Tibial artery (tissue), 4 donors: ENCODE measurements at regions not wholly inside any gene's neighbourhood (a gene's known extent, or its start where the extent isn't known, plus 50 kb on each side); places are given as distances from the start of the nearest gene placed in this dataset.
"Not testable (repeated sequence)": the region's sequence is repeated elsewhere in the genome, so short reads cannot be mapped to it uniquely, and the experiment has no call there.

ENCODE experiments used
- DNase-seq, 2 donors: peaks; one replicate each; pipeline ENCODE4 v3.0.0-alpha.2; 2019
- H3K27ac ChIP-seq, 2 donors: fragments of 200-600 bp; sonication (generic) in 1 of 2; 1 replicate in 1 of 2; 2 replicates in 1 of 2; pipeline ENCODE4 v1.5.1; 2018 to 2019; ENCODE audit warnings: mild to moderate bottlenecking in 1 of 2
- H3K27me3 ChIP-seq, 2 donors: fragments of 200-600 bp; sonication (generic) in 1 of 2; one replicate each; pipeline versions ENCODE4 v1.5.1 to v1.6.0; 2016 to 2019
- H3K36me3 ChIP-seq, 3 donors: fragments of 200-600 bp; sonication (generic) in 2 of 3; one replicate each; pipeline ENCODE4 v1.5.1; 2016 to 2019; ENCODE audit warnings: mild to moderate bottlenecking in 2 of 3
- H3K4me1 ChIP-seq, 4 donors: fragments of 200-600 bp; sonication (generic) in 2 of 4; 1 replicate in 3 of 4; 2 replicates in 1 of 4; pipeline ENCODE4 v1.5.1; 2016 to 2019
- H3K4me3 ChIP-seq, 2 donors: fragments of 200-600 bp; sonication (generic) in 1 of 2; 1 replicate in 1 of 2; 2 replicates in 1 of 2; pipeline ENCODE4 v1.5.1; 2018 to 2019; ENCODE audit warnings: mild to moderate bottlenecking in 2 of 2
- H3K9me3 ChIP-seq, 3 donors: fragments of 200-600 bp; sonication (generic) in 1 of 3; one replicate each; pipeline ENCODE4 v1.5.1; 2016 to 2019
- intact Hi-C: fragments of 100-400 bp; cut with DNase I; formaldehyde crosslinking; loops from one replicate; pipeline ENCODE4 v1.15.0; 2023; ENCODE audit warnings: low total_unique reads
- TF ChIP-seq, protein P1 (sequence below), 2 experiments: fragments of 200-600 bp in 1 of 2; fragments of 450-650 bp in 1 of 2; IDR thresholded peaks; one replicate each; pipeline ENCODE4 v1.5.1; 2017 to 2019; ENCODE audit warnings: antibody characterized with exemption in 2 of 2, mild to moderate bottlenecking in 1 of 2, moderate library complexity in 1 of 2

DNA sequence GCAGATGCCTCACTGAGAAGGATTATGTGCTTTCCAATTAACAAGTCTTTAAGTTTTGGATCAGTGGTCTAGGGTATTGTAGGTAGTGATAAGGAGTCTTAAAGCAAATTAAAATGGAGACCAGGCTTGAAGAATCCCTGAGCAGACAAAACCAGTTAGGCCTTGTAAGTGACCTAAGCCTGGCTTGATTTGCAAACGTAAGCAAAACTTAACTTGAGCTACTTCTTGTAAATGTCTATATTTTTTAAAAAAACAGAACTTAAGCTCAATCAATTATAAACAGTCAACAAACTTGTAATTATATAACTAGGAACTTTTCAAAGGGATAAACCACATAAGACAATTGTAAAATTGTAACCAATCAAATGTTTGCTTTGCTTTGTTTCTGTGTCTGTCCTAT lies 72.7 kb upstream of the NALF2 start:
- H3K9me3 ChIP-seq, result no peaks in the 10 kb centered on the region
- H3K27ac ChIP-seq, result no peak overlapping the region
- DNase-seq, result no peak
- intact Hi-C loops, result no loop called here
- H3K4me1 ChIP-seq, result no peaks in the 10 kb centered on the region
- no peaks in the 10 kb centered on the region for H3K36me3 ChIP-seq
- TF ChIP-seq, protein P1, sequence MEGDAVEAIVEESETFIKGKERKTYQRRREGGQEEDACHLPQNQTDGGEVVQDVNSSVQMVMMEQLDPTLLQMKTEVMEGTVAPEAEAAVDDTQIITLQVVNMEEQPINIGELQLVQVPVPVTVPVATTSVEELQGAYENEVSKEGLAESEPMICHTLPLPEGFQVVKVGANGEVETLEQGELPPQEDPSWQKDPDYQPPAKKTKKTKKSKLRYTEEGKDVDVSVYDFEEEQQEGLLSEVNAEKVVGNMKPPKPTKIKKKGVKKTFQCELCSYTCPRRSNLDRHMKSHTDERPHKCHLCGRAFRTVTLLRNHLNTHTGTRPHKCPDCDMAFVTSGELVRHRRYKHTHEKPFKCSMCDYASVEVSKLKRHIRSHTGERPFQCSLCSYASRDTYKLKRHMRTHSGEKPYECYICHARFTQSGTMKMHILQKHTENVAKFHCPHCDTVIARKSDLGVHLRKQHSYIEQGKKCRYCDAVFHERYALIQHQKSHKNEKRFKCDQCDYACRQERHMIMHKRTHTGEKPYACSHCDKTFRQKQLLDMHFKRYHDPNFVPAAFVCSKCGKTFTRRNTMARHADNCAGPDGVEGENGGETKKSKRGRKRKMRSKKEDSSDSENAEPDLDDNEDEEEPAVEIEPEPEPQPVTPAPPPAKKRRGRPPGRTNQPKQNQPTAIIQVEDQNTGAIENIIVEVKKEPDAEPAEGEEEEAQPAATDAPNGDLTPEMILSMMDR (IDR thresholded peaks at IDR 0.05), result no peak
- H3K27me3 ChIP-seq, result no peaks in the 10 kb centered on the region
- H3K4me3 ChIP-seq, result no peak overlapping the region

DNA sequence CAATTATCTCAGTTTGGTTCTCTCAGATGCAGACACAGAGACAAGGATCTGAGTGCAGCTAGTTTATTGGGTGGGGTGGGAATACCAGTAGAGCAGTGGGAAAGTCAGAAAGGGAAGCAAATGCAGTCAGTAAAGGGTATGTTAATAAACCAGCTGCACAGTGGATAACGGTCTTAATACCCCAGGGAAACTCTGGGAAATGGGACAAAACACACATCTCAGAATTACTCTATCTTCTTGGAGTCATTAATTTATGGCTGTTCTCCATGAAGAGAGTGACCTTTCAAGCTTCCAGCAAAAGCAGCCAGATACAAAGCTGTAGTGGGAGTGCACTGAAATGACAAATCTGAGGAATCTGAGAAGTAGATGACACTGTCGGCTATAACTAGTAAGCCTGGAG lies 73.3 kb upstream of the NALF2 start:
- no peak overlapping the region for H3K4me3 ChIP-seq

DNA sequence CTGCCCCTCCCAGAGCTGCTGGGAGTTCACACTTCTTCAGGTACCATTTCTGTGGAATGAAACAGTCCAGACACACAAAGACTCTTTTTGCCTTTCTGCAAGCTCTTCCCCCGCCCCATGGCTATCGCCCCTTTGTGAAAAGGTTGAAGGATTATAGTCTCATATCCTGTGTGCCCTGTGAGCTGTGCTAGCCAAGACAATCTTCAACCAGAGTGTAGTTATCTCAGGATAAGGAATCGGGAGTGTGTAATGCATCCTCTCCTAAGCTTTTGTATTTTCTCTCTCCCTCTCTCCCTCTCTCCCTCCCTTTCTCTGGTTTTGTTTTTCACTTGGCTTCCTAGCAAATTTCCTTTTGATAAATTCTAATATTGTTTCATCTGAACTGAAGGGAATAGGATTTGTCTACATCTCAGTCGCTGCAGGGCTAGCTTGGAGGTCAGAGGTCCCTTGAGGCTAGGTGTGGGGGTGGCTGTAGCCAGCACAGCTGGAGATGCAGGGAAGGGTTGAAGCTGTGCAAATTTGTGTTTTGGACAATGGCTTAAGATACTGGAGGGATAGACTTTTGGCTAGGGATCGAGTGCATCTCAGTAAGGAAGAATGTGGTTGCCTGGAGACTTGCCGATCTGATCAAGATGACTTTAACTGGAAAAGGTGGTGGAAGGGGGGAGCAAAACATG lies 74.6 kb upstream of the NALF2 start:
- intact Hi-C loops, result no loop called here
- no peaks in the 10 kb centered on the region for H3K27me3 ChIP-seq
- no peaks in the 10 kb centered on the region for H3K4me1 ChIP-seq
- no peak overlapping the region for H3K4me3 ChIP-seq
- H3K9me3 ChIP-seq, result no peaks in the 10 kb centered on the region
- DNase-seq, result no peak
- H3K36me3 ChIP-seq, result no peaks in the 10 kb centered on the region
- TF ChIP-seq, protein P1 (IDR thresholded peaks at IDR 0.05), result no peak
- no peak overlapping the region for H3K27ac ChIP-seq

More for the DNA sequence above, 73.3 kb upstream of the NALF2 start:
- intact Hi-C loops, result no loop called here
- H3K9me3 ChIP-seq, result no peaks in the 10 kb centered on the region
- no peaks in the 10 kb centered on the region for H3K36me3 ChIP-seq
- no peak for DNase-seq
- H3K27me3 ChIP-seq, result no peaks in the 10 kb centered on the region
- TF ChIP-seq, protein P1 (IDR thresholded peaks at IDR 0.05), result no peak
- H3K4me1 ChIP-seq, result no peaks in the 10 kb centered on the region
- no peak overlapping the region for H3K27ac ChIP-seq

DNA sequence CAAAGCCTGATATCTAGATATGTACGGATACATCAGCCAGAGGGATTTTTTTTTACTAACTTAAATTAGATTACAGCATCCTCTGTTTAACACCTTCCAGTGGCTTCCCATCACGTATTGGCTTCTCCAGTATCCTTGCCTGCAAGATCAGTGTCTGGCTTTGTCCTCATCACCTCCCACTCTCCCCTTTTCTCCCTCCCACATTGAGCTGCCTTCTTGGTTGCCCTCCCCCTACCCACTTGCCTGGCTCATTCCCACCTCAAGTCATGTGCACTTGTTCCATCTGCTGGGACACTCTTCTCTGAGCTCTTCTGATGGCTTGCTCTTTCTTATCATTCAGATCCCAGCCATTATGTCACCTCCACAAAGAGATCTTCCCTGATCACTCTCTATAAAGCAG lies 75.9 kb upstream of the NALF2 start:
- no peaks in the 10 kb centered on the region for H3K27me3 ChIP-seq
- no peak for DNase-seq
- no peak overlapping the region for H3K27ac ChIP-seq
- TF ChIP-seq, protein P1 (IDR thresholded peaks at IDR 0.05), result no peak
- H3K4me3 ChIP-seq, result no peak overlapping the region
- H3K36me3 ChIP-seq, result no peaks in the 10 kb centered on the region
- H3K9me3 ChIP-seq, result no peaks in the 10 kb centered on the region
- H3K4me1 ChIP-seq, result no peaks in the 10 kb centered on the region
- intact Hi-C loops, result no loop called here

DNA sequence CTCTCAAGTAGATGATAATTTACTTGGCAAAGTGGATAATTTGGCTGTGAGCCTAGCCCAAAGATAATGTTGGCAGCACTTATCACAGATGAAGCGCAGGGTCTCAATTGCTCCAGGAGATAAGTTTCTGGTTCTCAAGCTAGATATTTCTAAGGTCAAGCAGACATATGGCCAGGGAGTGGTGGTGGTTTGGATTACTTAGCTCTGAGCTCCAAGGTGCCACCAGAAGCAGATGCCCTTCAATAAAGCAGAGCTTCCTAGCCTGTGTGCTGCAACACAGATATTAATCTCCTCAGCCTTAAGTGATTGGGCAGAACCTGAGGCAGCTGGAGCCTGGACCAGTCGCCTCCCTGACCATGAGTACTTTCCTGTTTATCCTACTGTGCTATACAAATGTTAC lies 79.2 kb upstream of the NALF2 start:
- TF ChIP-seq, protein P1 (IDR thresholded peaks at IDR 0.05), result no peak

DNA sequence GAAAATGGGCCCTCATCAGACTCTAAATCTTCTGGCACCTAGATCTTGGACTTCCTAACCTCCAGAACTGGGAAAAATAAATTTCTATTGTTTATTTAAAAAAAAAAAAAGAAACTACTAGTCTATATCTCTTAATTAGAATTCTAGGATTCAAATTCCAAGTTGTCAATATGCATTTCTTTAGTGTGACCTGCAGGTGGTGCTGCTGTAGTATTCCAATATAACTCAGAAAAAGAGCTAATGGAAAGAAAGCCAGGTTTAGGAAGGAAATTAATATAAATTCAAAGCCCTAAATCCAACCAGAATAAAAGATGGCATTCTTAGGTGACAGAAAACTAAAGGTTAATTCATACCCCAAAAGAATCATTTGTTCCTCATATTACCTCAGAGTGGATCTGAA lies 80.0 kb upstream of the NALF2 start:
- no peak overlapping the region for H3K27ac ChIP-seq
- TF ChIP-seq, protein P1 (IDR thresholded peaks at IDR 0.05), result no peak
- intact Hi-C loops, result no loop called here
- H3K36me3 ChIP-seq, result no peaks in the 10 kb centered on the region
- H3K27me3 ChIP-seq, result no peaks in the 10 kb centered on the region
- no peak for DNase-seq
- H3K4me3 ChIP-seq, result no peak overlapping the region
- no peaks in the 10 kb centered on the region for H3K9me3 ChIP-seq
- H3K4me1 ChIP-seq, result no peaks in the 10 kb centered on the region

More for the DNA sequence above, 79.2 kb upstream of the NALF2 start:
- no peak for DNase-seq
- intact Hi-C loops, result no loop called here
- no peaks in the 10 kb centered on the region for H3K9me3 ChIP-seq
- H3K36me3 ChIP-seq, result no peaks in the 10 kb centered on the region
- H3K4me3 ChIP-seq, result no peak overlapping the region
- H3K27me3 ChIP-seq, result no peaks in the 10 kb centered on the region
- H3K27ac ChIP-seq, result no peak overlapping the region
- no peaks in the 10 kb centered on the region for H3K4me1 ChIP-seq

DNA sequence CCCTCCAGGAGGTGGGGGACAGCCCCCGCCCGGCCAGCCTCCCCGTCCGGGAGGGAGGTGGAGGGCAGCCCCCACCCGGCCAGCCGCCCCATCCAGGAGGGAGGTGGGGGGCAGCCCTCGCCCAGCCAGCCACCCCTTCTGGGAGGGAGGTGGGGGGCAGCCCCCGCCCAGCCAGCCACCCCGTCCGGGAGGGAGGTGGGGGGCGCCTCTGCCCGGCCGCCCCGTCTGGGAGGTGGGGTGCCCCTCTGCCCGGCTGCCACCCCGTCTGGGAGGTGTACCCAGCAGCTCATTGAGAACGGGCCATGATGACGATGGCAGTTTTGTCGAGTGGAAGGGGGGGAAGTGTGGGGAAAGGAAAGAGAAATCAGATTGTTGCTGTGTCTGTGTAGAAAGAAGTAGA lies 81.9 kb upstream of the NALF2 start:
- H3K27ac ChIP-seq, H3K36me3 ChIP-seq, H3K4me3 ChIP-seq, H3K4me1 ChIP-seq, H3K9me3 ChIP-seq, DNase-seq, intact Hi-C loops, H3K27me3 ChIP-seq: not testable (repeated sequence)
